ENCODE measurements at regions not wholly inside any gene's neighbourhood (a gene's known extent, or its start where the extent isn't known, plus 50 kb on each side); places are given as distances from the start of the nearest gene placed in this dataset.

DNA sequence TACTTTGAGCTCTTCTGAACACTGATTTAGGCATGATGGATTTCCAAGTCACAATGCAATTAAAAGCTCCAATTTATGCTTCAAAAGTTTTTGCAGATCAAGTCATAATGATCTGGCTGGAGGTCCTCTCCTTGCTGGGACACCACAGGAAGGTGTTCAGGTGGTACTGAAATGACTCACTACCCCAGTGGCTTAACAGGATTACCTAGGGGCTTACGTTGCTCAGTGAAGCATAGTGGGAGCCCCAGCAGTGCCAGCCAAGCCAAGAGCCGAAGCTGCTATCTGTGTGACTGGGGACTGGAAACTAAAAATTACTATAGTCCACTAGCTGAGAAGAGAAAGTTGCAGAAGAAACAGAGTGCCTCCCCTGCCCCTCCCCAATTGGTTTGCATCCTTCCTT is 110.1 kb upstream of the LPP start:
- intact Hi-C loops (cut with DNase I) = no loop called here
- TF ChIP-seq, protein P1, sequence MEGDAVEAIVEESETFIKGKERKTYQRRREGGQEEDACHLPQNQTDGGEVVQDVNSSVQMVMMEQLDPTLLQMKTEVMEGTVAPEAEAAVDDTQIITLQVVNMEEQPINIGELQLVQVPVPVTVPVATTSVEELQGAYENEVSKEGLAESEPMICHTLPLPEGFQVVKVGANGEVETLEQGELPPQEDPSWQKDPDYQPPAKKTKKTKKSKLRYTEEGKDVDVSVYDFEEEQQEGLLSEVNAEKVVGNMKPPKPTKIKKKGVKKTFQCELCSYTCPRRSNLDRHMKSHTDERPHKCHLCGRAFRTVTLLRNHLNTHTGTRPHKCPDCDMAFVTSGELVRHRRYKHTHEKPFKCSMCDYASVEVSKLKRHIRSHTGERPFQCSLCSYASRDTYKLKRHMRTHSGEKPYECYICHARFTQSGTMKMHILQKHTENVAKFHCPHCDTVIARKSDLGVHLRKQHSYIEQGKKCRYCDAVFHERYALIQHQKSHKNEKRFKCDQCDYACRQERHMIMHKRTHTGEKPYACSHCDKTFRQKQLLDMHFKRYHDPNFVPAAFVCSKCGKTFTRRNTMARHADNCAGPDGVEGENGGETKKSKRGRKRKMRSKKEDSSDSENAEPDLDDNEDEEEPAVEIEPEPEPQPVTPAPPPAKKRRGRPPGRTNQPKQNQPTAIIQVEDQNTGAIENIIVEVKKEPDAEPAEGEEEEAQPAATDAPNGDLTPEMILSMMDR (IDR thresholded peaks at IDR 0.05) = no peak
- no peak for TF ChIP-seq POLR2A (IDR thresholded peaks at IDR 0.05)
- no peaks in the 10 kb centered on the region for H3K4me1 ChIP-seq
- H3K4me3 ChIP-seq (replicated peaks in 1 of 3) = no peak overlapping the region
- no peaks in the 10 kb centered on the region for H3K27me3 ChIP-seq
- 56 to 77% methylated on average over 2 of the region's 2 CpGs for WGBS, 2 donors
- no peak for DNase-seq
- H3K27ac ChIP-seq = no peak overlapping the region
- H3K9me3 ChIP-seq = no peaks in the 10 kb centered on the region
- no peaks in the 10 kb centered on the region for H3K36me3 ChIP-seq

DNA sequence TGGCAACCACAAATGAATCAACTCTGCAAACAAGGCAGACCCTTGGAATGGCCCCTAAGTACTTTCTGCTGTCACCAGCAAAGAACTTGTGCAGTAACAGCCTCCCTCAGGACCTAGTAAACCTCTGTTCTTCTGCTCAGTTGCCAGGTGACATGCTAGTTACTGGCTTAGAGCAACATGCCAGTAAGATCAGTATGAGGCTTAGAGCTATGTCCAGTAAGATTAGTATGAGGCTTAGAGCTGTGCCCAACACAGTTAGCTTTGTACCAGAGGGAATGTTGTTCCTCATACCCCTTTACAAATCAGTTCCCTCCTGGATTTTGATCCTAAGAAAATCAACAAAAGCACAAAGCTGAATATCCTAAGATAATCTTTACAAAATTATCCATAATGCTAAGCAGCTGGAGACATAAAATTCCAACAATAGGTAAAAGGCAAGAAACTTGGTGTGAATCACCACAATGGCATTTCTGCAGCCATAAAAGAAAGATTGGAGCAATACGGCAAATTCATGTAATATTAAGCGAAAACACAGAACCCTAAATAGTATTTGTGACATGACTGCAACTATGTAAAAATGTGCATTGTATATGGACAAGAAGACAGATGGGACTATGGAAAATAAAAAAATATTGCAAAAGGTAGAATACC is 107.3 kb upstream of the LPP start:
- WGBS, 2 donors = 96 to 97% methylated on average over 2 of the region's 2 CpGs
- Histone ChIP-seq H3K27ac (no peak overlapping the region), H3K36me3 (no peaks in the 10 kb centered on the region), H3K27me3 (no peaks in the 10 kb centered on the region), H3K4me1 (no peaks in the 10 kb centered on the region), H3K4me3 (replicated peaks in 1 of 3) (no peak overlapping the region), H3K9me3 (no peaks in the 10 kb centered on the region)
- intact Hi-C loops (cut with DNase I) = no loop called here
- no peak for TF ChIP-seq POLR2A (IDR thresholded peaks at IDR 0.05)
- TF ChIP-seq, protein P1 (IDR thresholded peaks at IDR 0.05) = no peak
- no peak for DNase-seq

DNA sequence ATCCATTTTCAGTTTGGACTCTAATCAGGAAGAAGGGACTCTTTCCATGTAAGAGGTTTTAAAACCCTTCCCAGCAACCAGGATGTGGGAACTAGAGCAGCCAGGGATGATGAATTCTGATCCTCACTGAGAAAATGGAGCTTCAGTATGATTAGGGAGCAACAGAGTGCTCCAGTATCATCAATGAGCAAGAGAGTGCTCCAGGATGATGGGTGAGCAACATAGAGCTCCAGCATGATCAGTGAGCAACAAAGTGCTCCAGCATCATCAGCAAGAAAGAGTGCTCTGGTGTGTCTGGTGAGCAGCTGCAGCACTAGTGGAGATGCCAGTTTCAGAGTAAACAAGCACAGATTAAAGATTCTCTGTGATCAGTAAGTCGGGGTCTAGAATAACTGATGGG is 106.4 kb upstream of the LPP start:
- no peak for DNase-seq

DNA sequence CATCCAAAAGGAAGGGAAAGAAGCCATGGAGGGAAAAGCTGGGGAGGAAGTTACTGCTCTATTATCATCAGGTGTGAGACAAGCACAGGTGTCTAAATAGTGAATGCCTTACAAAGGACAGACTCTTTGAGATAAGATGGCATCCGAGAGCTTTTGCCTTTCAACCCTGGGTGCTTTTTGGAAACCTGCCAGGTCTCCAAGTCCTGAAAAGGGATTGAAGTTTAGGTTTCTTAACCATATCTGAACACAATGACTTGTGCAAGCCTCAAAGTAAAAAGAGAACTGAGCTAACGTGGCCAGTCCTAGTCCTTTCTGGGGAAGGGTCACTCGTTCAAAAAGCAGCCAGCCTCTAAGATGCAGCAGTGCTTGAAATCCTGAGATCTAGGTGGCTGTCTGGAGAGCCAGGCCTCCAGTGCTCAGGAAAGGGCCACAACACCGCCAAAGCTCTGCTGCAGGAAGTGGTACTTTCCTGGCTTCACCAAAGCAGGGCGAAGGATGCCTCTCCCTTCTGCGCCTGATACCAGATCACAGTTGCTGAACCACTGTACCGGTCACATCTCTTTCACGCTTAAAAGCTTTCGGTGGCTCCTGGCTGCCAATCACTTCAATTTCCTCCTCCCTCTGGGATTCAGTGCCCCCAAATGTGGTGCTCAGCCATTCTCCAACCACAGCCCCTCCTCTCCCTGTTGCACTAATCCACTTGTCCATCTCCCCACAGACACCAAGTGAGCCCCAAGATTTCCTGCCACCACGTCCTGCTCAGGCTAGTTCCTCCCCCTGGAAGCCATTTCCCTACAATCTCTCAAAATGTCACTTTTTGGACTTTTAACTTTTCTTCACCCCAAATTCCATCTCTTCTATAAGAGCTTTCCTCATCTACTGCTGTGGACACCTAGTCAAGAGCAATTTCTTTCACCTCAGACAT is 104.1 kb upstream of the LPP start:
- WGBS, 2 donors = 70 to 79% methylated on average over 10 of the region's 10 CpGs
- TF ChIP-seq POLR2A (IDR thresholded peaks at IDR 0.05) = no peak
- TF ChIP-seq, protein P1 (IDR thresholded peaks at IDR 0.05) = no peak
- DNase-seq = peak; percentile 24 to 35
- intact Hi-C loops (cut with DNase I) = no loop called here
- peak overlapping the region in 1 of 3 donors; percentile 92 for H3K27ac ChIP-seq
- H3K4me3 ChIP-seq (replicated peaks in 1 of 3) = no peak overlapping the region
- no peaks in the 10 kb centered on the region for H3K36me3 ChIP-seq
- H3K9me3 ChIP-seq = no peaks in the 10 kb centered on the region
- H3K27me3 ChIP-seq = no peaks in the 10 kb centered on the region
- peaks cover 11 to 13% of the 10 kb centered on the region in 2 donors for H3K4me1 ChIP-seq

More for the DNA sequence above, 106.4 kb upstream of the LPP start:
- H3K4me3 ChIP-seq (replicated peaks in 1 of 3) = no peak overlapping the region
- no peaks in the 10 kb centered on the region for H3K36me3 ChIP-seq
- no peaks in the 10 kb centered on the region for H3K9me3 ChIP-seq
- 83 to 90% methylated on average over 1 of the region's 1 CpG for WGBS, 2 donors
- H3K27me3 ChIP-seq = no peaks in the 10 kb centered on the region
- no peak overlapping the region for H3K27ac ChIP-seq
- peaks cover 2 to 7% of the 10 kb centered on the region in 2 donors for H3K4me1 ChIP-seq
- intact Hi-C loops (cut with DNase I) = no loop called here
- TF ChIP-seq POLR2A (IDR thresholded peaks at IDR 0.05) = no peak
- TF ChIP-seq, protein P1 (IDR thresholded peaks at IDR 0.05) = no peak

DNA sequence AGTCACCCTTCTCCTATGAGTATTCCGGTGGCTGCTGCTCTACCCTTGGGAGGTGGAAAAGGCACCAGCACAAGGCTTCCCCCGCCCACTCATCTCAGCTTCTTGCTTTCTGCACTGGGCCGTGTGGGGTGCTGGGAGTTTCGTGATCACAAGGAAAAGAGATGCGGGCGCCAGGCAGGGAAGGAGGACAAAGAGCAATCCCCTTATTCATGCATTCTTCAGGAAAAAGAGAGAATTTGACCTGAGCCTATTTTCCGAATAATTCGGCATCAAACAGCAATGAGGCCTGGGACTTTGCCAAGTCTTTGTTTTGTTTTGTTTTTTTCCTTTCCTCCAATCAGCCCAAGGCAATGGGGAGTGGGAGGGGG is 102.2 kb upstream of the LPP start:
- H3K27ac ChIP-seq = peak overlapping the region; percentile 87 to 93 (median 92)
- H3K4me1 ChIP-seq = peaks cover 11 to 13% of the 10 kb centered on the region in 2 donors
- intact Hi-C loops (cut with DNase I) = no loop called here
- TF ChIP-seq, protein P1 (IDR thresholded peaks at IDR 0.05) = no peak
- no peak for TF ChIP-seq POLR2A (IDR thresholded peaks at IDR 0.05)
- H3K27me3 ChIP-seq = no peaks in the 10 kb centered on the region
- peak; percentile 80 to 91 for DNase-seq
- no peak overlapping the region for H3K4me3 ChIP-seq (replicated peaks in 1 of 3)
- no peaks in the 10 kb centered on the region for H3K9me3 ChIP-seq
- WGBS, 2 donors = 25 to 37% methylated on average over 7 to 8 of the region's 8 CpGs
- H3K36me3 ChIP-seq = no peaks in the 10 kb centered on the region

All from thyroid gland (tissue), 4 donors.